SU-DHL-6 (cell line): ENCODE measurements at regions not wholly inside any gene's neighbourhood (a gene's known extent, or its start where the extent isn't known, plus 50 kb on each side); places are given as distances from the start of the nearest gene placed in this dataset.

Source experiments
- H2AFZ ChIP-seq: fragments of 200-600 bp; sonication (generic); 2 replicates; pipeline ENCODE4 v1.6.1; 2014; ENCODE audit warnings: low read depth, mild to moderate bottlenecking, moderate library complexity, mixed read lengths, antibody characterized with exemption, low read length; ENCODE audit not compliant: severe bottlenecking
- H3F3A ChIP-seq: fragments of 200-600 bp; shearing (Covaris generic); 2 replicates; pipeline ENCODE4 v1.6.0; 2016; ENCODE audit warnings: antibody characterized with exemption, mild to moderate bottlenecking; ENCODE audit not compliant: insufficient read depth
- H3K27ac ChIP-seq: fragments of 200-600 bp; sonication (generic); 2 replicates; pipeline ENCODE4 v1.5.1; 2016; ENCODE audit warnings: low read depth, mild to moderate bottlenecking, low read length, moderate library complexity, mixed read lengths
- H3K27me3 ChIP-seq: fragments of 200-600 bp; sonication (generic), shearing (Covaris generic); 2 replicates; pipeline ENCODE4 v1.6.0; 2014; ENCODE audit warnings: mild to moderate bottlenecking, low read length
- H3K36me3 ChIP-seq: fragments of 200-600 bp; sonication (generic); 2 replicates; pipeline ENCODE4 v1.6.1; 2014; ENCODE audit warnings: mild to moderate bottlenecking, low read length, mixed read lengths
- H3K4me2 ChIP-seq: fragments of 300-600, 200-600 bp; shearing (Covaris generic), sonication (generic); 2 replicates; pipeline ENCODE4 v1.6.0; 2014; ENCODE audit warnings: low read length, low read depth, mild to moderate bottlenecking; ENCODE audit not compliant: poor library complexity, severe bottlenecking
- H3K4me3 ChIP-seq: fragments of 200-600 bp; sonication (generic); 2 replicates; pipeline ENCODE4 v1.5.1; 2014; ENCODE audit warnings: antibody characterized with exemption, low read length, mild to moderate bottlenecking, mixed read lengths; ENCODE audit not compliant: insufficient read depth, poor library complexity, severe bottlenecking
- H3K79me2 ChIP-seq: fragments of 200-600 bp; sonication (generic); 2 replicates; pipeline ENCODE4 v1.6.1; 2014; ENCODE audit warnings: mild to moderate bottlenecking, low read length, moderate library complexity; ENCODE audit not compliant: insufficient read depth
- H3K9ac ChIP-seq: fragments of 200-600 bp; sonication (generic); 2 replicates; pipeline ENCODE4 v1.7.0; 2014; ENCODE audit warnings: mild to moderate bottlenecking, low read length
- H3K9me2 ChIP-seq: fragments of 200-600 bp; sonication (generic); replicated peaks from 2 replicates; pipeline ENCODE4 v1.6.1; 2014; ENCODE audit warnings: low read length; ENCODE audit not compliant: insufficient read depth
- H3K9me3 ChIP-seq: fragments of 200-600 bp; sonication (generic); 2 replicates; pipeline ENCODE4 v1.6.1; 2014; ENCODE audit warnings: low read length, mixed read lengths; ENCODE audit not compliant: insufficient read depth
- H4K20me1 ChIP-seq: fragments of 200-600 bp; sonication (generic); 2 replicates; pipeline ENCODE4 v1.6.1; 2014; ENCODE audit warnings: low read depth, mild to moderate bottlenecking, antibody characterized with exemption, low read length, moderate library complexity, mixed read lengths
- EZH2phosphoT487 ChIP-seq: fragments of 200-600 bp; sonication (generic), shearing (Covaris generic); conservative IDR thresholded peaks from 2 replicates; pipeline ENCODE4 v1.6.1; 2018; ENCODE audit warnings: mild to moderate bottlenecking, antibody characterized with exemption, low read length, moderate library complexity, mixed read lengths
- TF ChIP-seq, protein P1 (sequence below): fragments of 200-600 bp; sonication (generic); IDR thresholded peaks from one replicate; pipeline ENCODE4 v1.5.1; 2017; ENCODE audit warnings: antibody characterized with exemption, mild to moderate bottlenecking, low read length, moderate library complexity; ENCODE audit not compliant: insufficient read depth, poor library complexity, severe bottlenecking

DNA sequence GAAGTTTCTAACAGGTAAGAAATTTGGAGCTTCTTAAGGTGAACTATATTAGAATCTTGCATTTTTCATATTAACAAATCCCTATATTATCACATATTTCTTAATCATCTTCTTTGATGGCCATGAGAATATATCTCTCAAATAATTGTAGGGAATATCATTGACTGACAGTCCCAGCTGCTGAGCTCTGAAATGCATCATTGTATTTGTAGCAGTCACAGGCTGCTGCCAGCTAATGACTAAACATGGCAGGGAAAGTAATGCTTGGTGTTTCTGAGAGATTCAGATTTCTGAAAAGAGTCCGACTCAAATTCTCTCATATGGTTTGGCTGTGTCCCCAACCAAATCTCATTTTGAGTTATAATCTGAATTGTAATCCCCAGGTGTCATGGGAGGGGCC lies 171.9 kb downstream of the TRAM1L1 start:
- Histone ChIP-seq H3K4me2 (no peak overlapping the region), H3K9me3 (no peaks in the 10 kb centered on the region), H4K20me1 (no peaks in the 10 kb centered on the region), H3K9me2 (no peaks in the 10 kb centered on the region), H3K9ac (no peak overlapping the region), H3K36me3 (no peaks in the 10 kb centered on the region), H3K4me3 (no peak overlapping the region), H3F3A (no peaks in the 10 kb centered on the region), H3K27ac (no peak overlapping the region), H2AFZ (no peak overlapping the region), H3K79me2 (no peaks in the 10 kb centered on the region), H3K27me3 (no peaks in the 10 kb centered on the region)
- TF ChIP-seq, protein P1, sequence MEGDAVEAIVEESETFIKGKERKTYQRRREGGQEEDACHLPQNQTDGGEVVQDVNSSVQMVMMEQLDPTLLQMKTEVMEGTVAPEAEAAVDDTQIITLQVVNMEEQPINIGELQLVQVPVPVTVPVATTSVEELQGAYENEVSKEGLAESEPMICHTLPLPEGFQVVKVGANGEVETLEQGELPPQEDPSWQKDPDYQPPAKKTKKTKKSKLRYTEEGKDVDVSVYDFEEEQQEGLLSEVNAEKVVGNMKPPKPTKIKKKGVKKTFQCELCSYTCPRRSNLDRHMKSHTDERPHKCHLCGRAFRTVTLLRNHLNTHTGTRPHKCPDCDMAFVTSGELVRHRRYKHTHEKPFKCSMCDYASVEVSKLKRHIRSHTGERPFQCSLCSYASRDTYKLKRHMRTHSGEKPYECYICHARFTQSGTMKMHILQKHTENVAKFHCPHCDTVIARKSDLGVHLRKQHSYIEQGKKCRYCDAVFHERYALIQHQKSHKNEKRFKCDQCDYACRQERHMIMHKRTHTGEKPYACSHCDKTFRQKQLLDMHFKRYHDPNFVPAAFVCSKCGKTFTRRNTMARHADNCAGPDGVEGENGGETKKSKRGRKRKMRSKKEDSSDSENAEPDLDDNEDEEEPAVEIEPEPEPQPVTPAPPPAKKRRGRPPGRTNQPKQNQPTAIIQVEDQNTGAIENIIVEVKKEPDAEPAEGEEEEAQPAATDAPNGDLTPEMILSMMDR: no peak
- TF ChIP-seq EZH2phosphoT487: no peak

DNA sequence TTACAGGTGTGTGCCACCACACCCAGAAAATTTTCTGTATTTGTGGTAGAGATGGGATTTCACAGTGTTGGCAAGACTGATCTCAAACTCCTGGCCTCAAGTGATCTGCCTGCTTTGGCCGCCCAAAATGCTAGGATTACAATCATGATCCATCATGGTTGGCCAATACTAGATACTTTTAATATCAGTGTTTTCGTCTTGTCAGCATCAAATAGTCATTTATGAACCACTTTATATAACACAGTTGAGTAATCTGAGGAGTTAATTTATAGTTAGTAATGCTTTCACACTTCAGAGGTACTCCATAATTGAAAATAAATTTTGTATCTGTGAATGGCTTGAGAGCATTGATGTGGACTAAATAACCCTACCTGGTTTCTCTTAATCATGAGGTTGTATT lies 178.6 kb downstream of the TRAM1L1 start:
- Histone ChIP-seq H3K79me2 (no peaks in the 10 kb centered on the region), H3K36me3 (no peaks in the 10 kb centered on the region), H3K27me3 (no peaks in the 10 kb centered on the region), H3K27ac (no peak overlapping the region), H3F3A (no peaks in the 10 kb centered on the region), H3K4me2 (no peak overlapping the region), H3K9ac (no peak overlapping the region), H3K4me3 (no peak overlapping the region), H3K9me3 (no peaks in the 10 kb centered on the region), H2AFZ (no peak overlapping the region), H4K20me1 (no peaks in the 10 kb centered on the region), H3K9me2 (no peaks in the 10 kb centered on the region)
- TF ChIP-seq EZH2phosphoT487: no peak
- TF ChIP-seq, protein P1: no peak

DNA sequence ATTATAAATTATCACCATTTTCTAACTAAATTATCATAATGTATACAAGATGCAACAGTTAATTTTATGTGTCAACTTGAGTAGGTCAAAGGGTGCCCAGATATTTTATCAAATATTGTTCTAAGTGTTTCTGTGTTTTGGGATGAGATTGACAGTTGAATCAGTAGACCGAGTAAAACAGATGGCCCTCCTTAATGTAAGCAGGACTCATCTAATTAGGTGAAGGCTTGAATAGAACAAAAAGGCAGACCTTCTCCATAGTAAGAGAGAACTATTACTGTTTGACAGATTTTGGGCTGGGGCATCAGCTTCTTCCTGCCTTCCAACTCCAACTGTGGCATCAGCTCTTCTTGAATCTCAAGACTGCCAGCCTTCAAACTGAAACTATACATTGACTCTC lies 185.8 kb downstream of the TRAM1L1 start:
- H3K27ac ChIP-seq: no peak overlapping the region
- no peaks in the 10 kb centered on the region for H3K27me3 ChIP-seq
- H3K4me3 ChIP-seq: no peak overlapping the region
- no peak overlapping the region for H3K9ac ChIP-seq
- no peak overlapping the region for H3K4me2 ChIP-seq
- H3F3A ChIP-seq: no peaks in the 10 kb centered on the region
- H3K79me2 ChIP-seq: no peaks in the 10 kb centered on the region
- TF ChIP-seq, protein P1: no peak
- TF ChIP-seq EZH2phosphoT487: no peak
- H4K20me1 ChIP-seq: no peaks in the 10 kb centered on the region
- no peaks in the 10 kb centered on the region for H3K9me2 ChIP-seq
- H3K36me3 ChIP-seq: no peaks in the 10 kb centered on the region
- H2AFZ ChIP-seq: no peak overlapping the region
- H3K9me3 ChIP-seq: no peaks in the 10 kb centered on the region
